ENCODE measurements at regions not wholly inside any gene's neighbourhood (a gene's known extent, or its start where the extent isn't known, plus 50 kb on each side); places are given as distances from the start of the nearest gene placed in this dataset.

DNA sequence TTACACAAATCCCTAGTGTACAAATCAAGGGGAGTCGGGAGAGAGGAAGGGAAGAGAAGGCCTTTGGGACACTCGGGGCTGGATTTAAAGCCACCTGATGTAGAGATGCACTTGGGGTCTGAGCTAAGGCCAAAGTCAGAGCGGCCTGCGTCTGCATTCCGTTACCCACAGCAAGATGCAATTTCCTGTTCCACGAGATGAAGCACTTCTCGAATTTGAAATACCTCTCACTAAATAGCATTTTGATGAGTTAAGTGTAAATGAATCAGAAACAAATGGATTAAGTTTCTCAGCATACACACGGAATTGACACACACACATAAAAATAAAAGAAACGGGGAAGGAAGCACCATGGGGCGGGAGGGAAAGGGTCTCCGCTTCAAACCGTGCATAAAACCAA lies 386.0 kb downstream of the SOX9 start:
- no TSS peak for BruUV-seq (replicated peaks)
- ATAC-seq, result no peak
- Histone ChIP-seq H3K9ac (ENCODE audit: low read length) (no peak overlapping the region), H3K36me3 (ENCODE audit: low read depth, low read length) (no peaks in the 10 kb centered on the region), H3K27ac (ENCODE audit: low read length) (no peak overlapping the region), H3K9me3 (ENCODE audit: low read length) (no peaks in the 10 kb centered on the region), H3K4me3 (ENCODE audit: low read length) (no peak overlapping the region), H3K4me1 (ENCODE audit: insufficient read depth, low read length) (peaks cover 14% of the 10 kb centered on the region), H4K20me1 (ENCODE audit: low read length) (peaks cover 22% of the 10 kb centered on the region), H3K79me2 (ENCODE audit: low read length) (peaks cover 97% of the 10 kb centered on the region), H3F3A (ENCODE audit: low read length, unreplicated experiment) (no peaks in the 10 kb centered on the region), H2AFZ (ENCODE audit: low read length) (no peak overlapping the region), H3K4me2 (ENCODE audit: low read length) (no peak overlapping the region), H3K27me3 (ENCODE audit: low read length) (no peaks in the 10 kb centered on the region), H3K9me2 (replicated peaks; ENCODE audit: low read length) (no peaks in the 10 kb centered on the region)
- no peak for TF ChIP-seq EZH2phosphoT487 (IDR thresholded peaks at IDR 0.05; ENCODE audit: borderline replicate concordance, low read length)
- TF ChIP-seq, protein P1, sequence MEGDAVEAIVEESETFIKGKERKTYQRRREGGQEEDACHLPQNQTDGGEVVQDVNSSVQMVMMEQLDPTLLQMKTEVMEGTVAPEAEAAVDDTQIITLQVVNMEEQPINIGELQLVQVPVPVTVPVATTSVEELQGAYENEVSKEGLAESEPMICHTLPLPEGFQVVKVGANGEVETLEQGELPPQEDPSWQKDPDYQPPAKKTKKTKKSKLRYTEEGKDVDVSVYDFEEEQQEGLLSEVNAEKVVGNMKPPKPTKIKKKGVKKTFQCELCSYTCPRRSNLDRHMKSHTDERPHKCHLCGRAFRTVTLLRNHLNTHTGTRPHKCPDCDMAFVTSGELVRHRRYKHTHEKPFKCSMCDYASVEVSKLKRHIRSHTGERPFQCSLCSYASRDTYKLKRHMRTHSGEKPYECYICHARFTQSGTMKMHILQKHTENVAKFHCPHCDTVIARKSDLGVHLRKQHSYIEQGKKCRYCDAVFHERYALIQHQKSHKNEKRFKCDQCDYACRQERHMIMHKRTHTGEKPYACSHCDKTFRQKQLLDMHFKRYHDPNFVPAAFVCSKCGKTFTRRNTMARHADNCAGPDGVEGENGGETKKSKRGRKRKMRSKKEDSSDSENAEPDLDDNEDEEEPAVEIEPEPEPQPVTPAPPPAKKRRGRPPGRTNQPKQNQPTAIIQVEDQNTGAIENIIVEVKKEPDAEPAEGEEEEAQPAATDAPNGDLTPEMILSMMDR (conservative IDR thresholded peaks at IDR 0.05; ENCODE audit: low read depth, low read length), result no peak
- no peak for TF ChIP-seq EZH2 (IDR thresholded peaks at IDR 0.05; ENCODE audit: low read length, unreplicated experiment)
- intact Hi-C loops (cut with micrococcal nuclease), result no loop called here
- POLR2A ChIA-PET (ENCODE audit: unreplicated experiment), result no interaction called here
- no peak for DNase-seq
- CTCF ChIA-PET, result no interaction called here

DNA sequence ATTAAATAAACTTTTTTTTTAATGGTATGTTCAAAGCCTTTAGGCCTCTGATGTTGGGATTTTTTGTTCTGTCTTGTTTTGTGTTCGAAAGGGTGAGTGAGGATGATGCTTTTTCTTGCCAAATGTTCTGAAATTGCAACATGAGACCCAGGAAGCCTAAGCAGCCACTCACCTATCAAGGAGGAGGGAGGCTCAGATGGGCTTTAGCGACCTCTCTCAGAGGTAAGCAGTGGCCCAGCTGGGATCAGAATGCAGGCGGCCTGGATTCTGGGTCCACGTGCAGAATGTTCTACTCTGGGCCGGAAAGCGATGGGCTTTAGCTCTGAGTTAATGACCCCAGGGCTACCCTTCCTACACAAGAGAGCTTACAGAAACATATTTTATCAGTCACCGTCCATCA lies 386.6 kb downstream of the SOX9 start:
- no peaks in the 10 kb centered on the region for H3K36me3 ChIP-seq (ENCODE audit: low read depth, low read length)
- no peaks in the 10 kb centered on the region for H3K9me3 ChIP-seq (ENCODE audit: low read length)
- peaks cover 97% of the 10 kb centered on the region for H3K79me2 ChIP-seq (ENCODE audit: low read length)
- no peak for ATAC-seq
- H3K4me3 ChIP-seq (ENCODE audit: low read length), result no peak overlapping the region
- no peak overlapping the region for H3K4me2 ChIP-seq (ENCODE audit: low read length)
- no TSS peak for BruUV-seq (replicated peaks)
- CTCF ChIA-PET, result no interaction called here
- TF ChIP-seq, protein P1 (conservative IDR thresholded peaks at IDR 0.05; ENCODE audit: low read depth, low read length), result no peak
- TF ChIP-seq EZH2phosphoT487 (IDR thresholded peaks at IDR 0.05; ENCODE audit: borderline replicate concordance, low read length) (no peak), EZH2 (IDR thresholded peaks at IDR 0.05; ENCODE audit: low read length, unreplicated experiment) (no peak)
- H3K9me2 ChIP-seq (replicated peaks; ENCODE audit: low read length), result no peaks in the 10 kb centered on the region
- intact Hi-C loops (cut with micrococcal nuclease), result no loop called here
- no peak for DNase-seq
- H3F3A ChIP-seq (ENCODE audit: low read length, unreplicated experiment), result no peaks in the 10 kb centered on the region
- peaks cover 24% of the 10 kb centered on the region for H4K20me1 ChIP-seq (ENCODE audit: low read length)
- POLR2A ChIA-PET (ENCODE audit: unreplicated experiment), result no interaction called here
- H3K27me3 ChIP-seq (ENCODE audit: low read length), result no peaks in the 10 kb centered on the region
- peaks cover 15% of the 10 kb centered on the region for H3K4me1 ChIP-seq (ENCODE audit: insufficient read depth, low read length)
- no peak overlapping the region for H3K9ac ChIP-seq (ENCODE audit: low read length)
- H2AFZ ChIP-seq (ENCODE audit: low read length), result no peak overlapping the region
- H3K27ac ChIP-seq (ENCODE audit: low read length), result no peak overlapping the region

DNA sequence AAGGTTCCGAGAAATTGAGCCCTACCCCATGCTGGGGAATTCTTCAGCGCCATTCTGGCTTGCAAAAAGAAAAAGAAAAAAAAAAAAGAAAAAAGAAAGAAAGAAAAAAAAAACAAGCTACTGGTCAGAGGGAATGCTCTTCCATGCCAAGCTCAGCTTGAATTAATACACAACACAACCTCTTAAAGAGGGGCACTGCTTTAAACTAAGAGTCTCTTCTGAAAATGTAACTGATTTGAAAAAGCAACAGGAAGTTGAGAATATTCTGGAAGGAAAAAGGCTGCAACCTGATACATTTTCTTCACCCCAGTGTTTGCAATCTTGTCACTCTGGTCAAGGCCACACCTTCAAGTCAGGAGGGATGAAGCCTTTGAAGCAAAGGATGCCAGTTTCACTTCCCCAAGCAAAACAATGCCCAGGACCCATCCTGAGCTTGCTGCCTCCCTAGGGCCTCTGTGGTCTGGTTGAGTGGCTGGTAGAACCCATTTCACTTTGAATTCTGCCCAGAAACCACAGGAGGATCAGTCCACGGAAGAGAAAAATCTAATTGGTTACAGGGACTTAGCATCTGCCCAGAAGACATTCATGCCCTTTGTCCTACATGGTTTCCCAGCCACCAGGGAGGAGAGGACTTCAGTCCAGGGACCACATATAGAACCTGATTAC lies 389.7 kb downstream of the SOX9 start:
- Histone ChIP-seq H3K79me2 (ENCODE audit: low read length) (peaks cover 94% of the 10 kb centered on the region), H3K27ac (ENCODE audit: low read length) (no peak overlapping the region), H2AFZ (ENCODE audit: low read length) (no peak overlapping the region), H3K9me3 (ENCODE audit: low read length) (no peaks in the 10 kb centered on the region), H3K9ac (ENCODE audit: low read length) (no peak overlapping the region), H3K4me2 (ENCODE audit: low read length) (peak overlapping the region; percentile 2; the same call in 1 of the 2 replicates), H3K27me3 (ENCODE audit: low read length) (no peaks in the 10 kb centered on the region), H4K20me1 (ENCODE audit: low read length) (peaks cover 9% of the 10 kb centered on the region; the same call in 1 of the 2 replicates), H3K4me1 (ENCODE audit: insufficient read depth, low read length) (peaks cover 24% of the 10 kb centered on the region), H3K4me3 (ENCODE audit: low read length) (no peak overlapping the region), H3K9me2 (replicated peaks; ENCODE audit: low read length) (no peaks in the 10 kb centered on the region), H3K36me3 (ENCODE audit: low read depth, low read length) (no peaks in the 10 kb centered on the region), H3F3A (ENCODE audit: low read length, unreplicated experiment) (no peaks in the 10 kb centered on the region)
- peak; percentile 28 for DNase-seq
- POLR2A ChIA-PET (ENCODE audit: unreplicated experiment), result interaction anchor here (0.5 to 0.6 kb wide), 3 partner anchors 77 to 384 kb away, joined by 3 to 12 read pairs (median 4); no protein-coding TSS in a partner anchor
- BruUV-seq (replicated peaks), result no TSS peak
- CTCF ChIA-PET, result no interaction called here
- intact Hi-C loops (cut with micrococcal nuclease), result no loop called here
- ATAC-seq, result peak; percentile 62
- no peak for TF ChIP-seq EZH2 (IDR thresholded peaks at IDR 0.05; ENCODE audit: low read length, unreplicated experiment)
- TF ChIP-seq EZH2phosphoT487 (IDR thresholded peaks at IDR 0.05; ENCODE audit: borderline replicate concordance, low read length), result no peak
- TF ChIP-seq, protein P1 (conservative IDR thresholded peaks at IDR 0.05; ENCODE audit: low read depth, low read length), result no peak

Data from PC-3 (cell line).